SKM-1 treated with dmso at 0.1 percent for 144 hours (cell line): ENCODE measurements at regions not wholly inside any gene's neighbourhood (a gene's known extent, or its start where the extent isn't known, plus 50 kb on each side); places are given as distances from the start of the nearest gene placed in this dataset.

Source experiments
- DNase-seq: peaks from one replicate; lab custom pipeline; 2025; ENCODE audit not compliant: unreplicated experiment; lab: John Stamatoyannopoulos, UW

- DNase-seq, result no peak
These were observed 50.6 kb downstream of the SLIT2 start for GRCh38 chr4:20302336-20302735.

- peak; percentile 4 for DNase-seq
These were observed 54.3 kb downstream of the SLIT2 start for GRCh38 chr4:20305976-20306375.

GRCh38 chr4:20311856-20312255, 60.2 kb downstream of the SLIT2 start:
- no peak for DNase-seq

- no peak for DNase-seq
These were observed 61.7 kb downstream of the SLIT2 start for GRCh38 chr4:20313237-20314030.

GRCh38 chr4:20317424-20317985, 65.8 kb downstream of the SLIT2 start:
- DNase-seq, result no peak

- no peak for DNase-seq
These were observed 66.5 kb downstream of the SLIT2 start for GRCh38 chr4:20318001-20318908.

GRCh38 chr4:20318909-20319277, 67.2 kb downstream of the SLIT2 start:
- DNase-seq, result no peak

GRCh38 chr4:20319825-20320612, 68.3 kb downstream of the SLIT2 start:
- DNase-seq, result no peak

- no peak for DNase-seq
These were observed 72.3 kb downstream of the SLIT2 start for GRCh38 chr4:20323991-20324390.

GRCh38 chr4:20326460-20326859, 74.8 kb downstream of the SLIT2 start:
- DNase-seq, result no peak

GRCh38 chr4:20326977-20327376, 75.3 kb downstream of the SLIT2 start:
- no peak for DNase-seq

- DNase-seq, result no peak
These were observed 76.1 kb downstream of the SLIT2 start for GRCh38 chr4:20327808-20328207.

GRCh38 chr4:20331642-20332041, 79.9 kb downstream of the SLIT2 start:
- no peak for DNase-seq

GRCh38 chr4:20333141-20333715, 81.5 kb downstream of the SLIT2 start:
- DNase-seq, result no peak

GRCh38 chr4:20337261-20337664, 85.6 kb downstream of the SLIT2 start:
- no peak for DNase-seq

- no peak for DNase-seq
These were observed 87.1 kb downstream of the SLIT2 start for GRCh38 chr4:20338841-20339240.

GRCh38 chr4:20341134-20341738, 89.5 kb downstream of the SLIT2 start:
- no peak for DNase-seq

- DNase-seq, result no peak
These were observed 95.8 kb downstream of the SLIT2 start for GRCh38 chr4:20347531-20347930.

- no peak for DNase-seq
These were observed 96.7 kb downstream of the SLIT2 start for GRCh38 chr4:20348411-20348810.
